ENCODE measurements at regions not wholly inside any gene's neighbourhood (a gene's known extent, or its start where the extent isn't known, plus 50 kb on each side); places are given as distances from the start of the nearest gene placed in this dataset.
"Not testable (repeated sequence)": the region's sequence is repeated elsewhere in the genome, so short reads cannot be mapped to it uniquely, and the experiment has no call there.

DNA sequence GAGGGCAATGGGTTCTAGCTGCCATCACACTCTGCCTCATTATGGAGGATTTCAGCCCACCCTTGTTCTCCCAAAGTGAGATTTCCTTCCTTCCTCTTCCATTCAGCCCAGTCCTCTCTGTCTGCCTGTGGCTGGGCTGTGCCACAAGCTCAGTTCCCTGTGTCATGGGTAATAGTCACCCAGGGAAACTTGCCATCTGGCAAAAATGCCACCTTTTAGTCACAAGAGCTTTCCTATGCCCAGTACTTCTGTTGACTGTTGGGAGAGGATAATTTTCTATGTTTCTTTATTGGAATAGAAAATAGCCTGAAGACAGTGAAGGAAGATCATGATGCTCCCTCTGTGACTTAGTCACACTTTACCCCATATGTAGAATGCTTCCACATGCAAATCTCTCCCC lies 71.4 kb downstream of the TLR4 start:
- no peak for DNase-seq

DNA sequence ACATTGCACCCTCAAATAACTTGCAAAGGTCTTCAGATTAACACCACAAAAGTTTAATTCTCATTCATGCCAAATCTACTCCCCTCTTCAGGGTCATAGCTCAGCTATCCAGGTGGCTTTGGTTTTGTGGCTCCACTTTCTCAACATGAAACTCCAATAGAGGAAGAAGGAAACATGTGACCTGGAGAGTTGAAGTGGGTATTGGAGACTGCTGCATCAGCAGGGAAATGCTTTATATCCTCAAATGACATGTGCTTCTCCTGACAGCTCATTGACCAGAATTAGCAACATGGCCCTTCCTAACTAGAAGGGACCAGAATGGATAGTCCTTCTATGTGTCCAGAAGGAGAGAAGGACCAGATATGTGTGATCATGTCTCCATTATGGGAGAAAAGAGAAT lies 73.6 kb downstream of the TLR4 start:
- no peak for DNase-seq

DNA sequence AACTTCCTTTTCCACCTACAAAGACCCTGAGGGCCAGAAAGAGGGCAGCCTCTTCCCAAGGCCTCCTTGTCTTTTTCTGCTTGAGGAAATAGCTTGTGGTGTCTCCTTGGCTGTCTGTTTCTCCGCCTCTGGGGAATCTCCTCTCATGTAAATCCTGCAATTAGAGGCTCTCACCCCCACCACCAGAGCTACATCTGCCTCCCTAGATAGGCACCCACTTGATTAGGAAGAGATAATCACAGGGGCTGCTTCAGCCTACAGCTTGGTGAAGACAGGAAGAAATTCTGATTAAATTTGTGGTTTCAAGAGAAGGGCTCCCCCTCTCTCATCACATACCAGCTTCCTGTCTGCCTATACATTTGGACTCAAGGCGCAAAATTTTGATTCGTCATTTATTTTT lies 75.6 kb downstream of the TLR4 start:
- DNase-seq, result no peak

DNA sequence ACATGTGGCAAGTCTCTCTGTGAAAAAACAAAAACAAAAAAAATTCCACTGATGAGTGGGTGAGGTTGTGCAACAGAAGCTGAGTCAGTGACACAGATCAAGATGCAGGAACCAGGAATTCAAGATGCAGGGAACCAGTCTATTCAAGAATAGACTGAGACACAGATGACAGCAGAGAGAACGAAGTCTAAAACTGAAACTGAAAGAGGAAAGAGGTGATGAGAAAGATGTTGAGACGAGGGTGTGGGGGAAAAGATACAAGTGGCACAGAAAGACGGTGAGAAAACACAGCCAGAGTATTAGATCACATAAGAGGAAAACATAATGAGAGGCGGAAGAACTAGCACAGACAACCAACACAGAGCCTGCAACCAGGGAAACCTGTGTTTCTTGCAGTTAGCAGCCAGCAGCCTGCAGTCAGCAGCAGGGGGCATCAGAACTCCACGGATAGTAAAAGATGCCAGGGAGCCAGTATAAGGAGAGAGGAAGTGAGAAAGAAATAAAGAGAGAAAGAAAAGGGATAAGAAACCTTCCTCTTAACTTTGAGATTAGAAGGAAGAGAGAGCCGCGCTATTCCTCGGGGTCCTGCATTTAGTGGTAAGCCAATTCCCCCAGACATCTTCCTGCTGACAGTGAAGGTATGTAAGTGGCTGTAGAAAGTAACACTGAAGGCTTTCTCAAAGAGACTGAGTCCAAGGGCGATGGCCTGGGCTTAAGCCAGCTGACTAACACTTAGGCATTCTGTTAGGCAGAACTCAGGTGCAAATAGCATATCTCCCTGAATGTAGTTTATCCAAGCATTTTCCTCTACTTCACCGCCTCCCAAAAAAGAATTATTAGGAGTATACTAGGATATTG lies 79.0 kb downstream of the TLR4 start:
- DNase-seq, result peak; percentile 77

- no peak for DNase-seq
Observed at GRCh38 chr9:117783828-117784227, 79.6 kb downstream of the TLR4 start.

- DNase-seq, result no peak
Observed at GRCh38 chr9:117784996-117785395, 80.8 kb downstream of the TLR4 start.

- DNase-seq, result no peak
Observed at GRCh38 chr9:117787746-117788145, 83.5 kb downstream of the TLR4 start.

DNA sequence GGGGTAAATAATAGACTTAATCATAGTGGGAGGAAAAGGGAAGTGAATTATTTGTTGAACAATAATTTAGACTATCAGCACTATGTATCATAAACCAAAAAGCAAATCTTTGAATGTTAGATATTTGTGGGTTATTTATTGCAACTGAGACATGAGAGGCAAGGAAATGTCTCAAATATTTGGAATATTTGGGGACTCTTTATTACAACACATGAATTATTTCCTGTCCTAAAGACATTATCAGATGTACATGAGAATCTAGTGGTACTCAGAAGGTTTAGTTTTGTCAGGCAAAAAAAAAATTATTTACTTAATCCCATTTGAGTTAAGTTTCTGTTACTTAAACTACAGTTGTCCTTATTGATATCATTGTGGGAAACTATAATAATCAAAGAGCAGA lies 91.1 kb downstream of the TLR4 start:
- DNase-seq, result no peak

DNA sequence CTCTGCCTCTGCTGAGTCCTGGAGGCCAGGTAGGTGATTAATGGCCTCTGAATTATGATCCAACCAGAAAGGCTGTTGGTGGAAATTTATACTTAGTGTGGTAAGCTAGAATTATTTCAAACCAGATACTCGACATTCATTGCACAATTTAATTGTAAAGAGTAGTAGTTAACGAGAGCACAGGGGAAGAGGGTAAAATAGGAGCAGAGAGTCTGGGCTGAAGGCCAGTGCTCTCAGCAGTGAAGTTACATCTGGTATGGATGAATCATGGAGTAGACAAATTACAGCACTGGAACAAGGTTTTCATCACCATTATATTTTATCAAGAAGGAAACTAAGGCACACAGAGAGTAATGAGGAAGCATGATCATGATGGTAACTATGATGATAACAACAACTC lies 92.5 kb downstream of the TLR4 start:
- no peak for DNase-seq

DNA sequence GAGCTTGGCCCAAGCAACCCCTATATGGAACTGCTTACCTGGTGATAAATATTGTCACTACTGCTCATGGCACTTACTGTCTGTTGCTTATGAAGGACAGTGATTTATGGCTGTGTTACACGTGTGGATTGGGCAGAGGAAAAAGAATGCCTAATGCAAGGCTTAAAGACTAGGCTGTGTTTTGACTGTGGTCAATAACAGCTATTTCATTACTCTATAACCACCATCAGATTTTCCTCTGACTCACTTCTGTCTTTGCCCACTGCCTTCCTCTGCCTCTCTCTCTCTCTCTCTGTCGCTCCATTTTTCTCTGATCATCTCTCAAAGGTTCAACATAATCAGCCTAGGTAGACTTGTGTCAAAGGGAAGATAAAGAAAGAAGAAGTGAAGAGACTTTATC lies 96.2 kb downstream of the TLR4 start:
- no peak for DNase-seq

DNA sequence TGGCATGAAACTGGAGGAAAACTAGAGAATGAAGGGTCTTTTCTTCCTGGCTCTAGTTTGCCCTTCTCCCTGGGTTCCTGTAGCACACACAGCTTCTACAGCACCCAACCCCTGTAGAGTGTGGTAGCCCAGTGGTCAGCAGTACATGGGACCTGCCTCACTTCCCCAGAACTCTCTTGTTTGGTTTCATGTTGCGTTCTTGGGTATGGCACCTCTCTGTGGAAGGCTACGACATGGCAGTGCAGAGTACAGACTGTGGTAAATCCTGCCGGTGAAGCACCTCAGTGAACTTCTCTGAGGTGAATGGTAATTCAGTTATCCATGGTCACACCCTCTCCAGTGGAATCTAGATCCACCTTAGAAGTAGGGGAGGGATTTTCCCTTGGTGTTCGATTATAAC lies 105.5 kb downstream of the TLR4 start:
- DNase-seq, result no peak

GRCh38 chr9:117815315-117815714 lies 111.1 kb downstream of the TLR4 start:
- no peak for DNase-seq

DNA sequence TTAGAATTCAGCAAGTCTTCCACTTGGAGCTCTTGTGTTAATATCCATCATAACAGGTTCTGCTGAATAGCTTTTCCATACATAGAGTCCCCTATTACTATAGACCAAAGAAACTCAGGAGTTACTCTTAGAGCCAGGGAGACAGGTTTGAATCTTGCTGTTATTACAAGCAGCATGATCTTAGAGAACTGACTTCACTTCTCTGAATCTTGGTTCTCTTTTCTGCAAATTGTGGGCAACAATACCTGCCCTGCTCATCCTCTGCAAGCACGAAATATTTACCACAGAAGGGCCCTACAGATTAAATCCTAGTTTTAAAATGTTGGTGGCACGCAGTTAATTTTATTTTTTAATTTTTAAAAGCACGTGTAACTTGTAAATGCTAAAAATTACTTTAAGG lies 111.7 kb downstream of the TLR4 start:
- DNase-seq, result no peak

- no peak for DNase-seq
Observed at GRCh38 chr9:117821954-117822353, 117.8 kb downstream of the TLR4 start.

- no peak for DNase-seq
Observed at GRCh38 chr9:117823576-117823975, 119.4 kb downstream of the TLR4 start.

DNA sequence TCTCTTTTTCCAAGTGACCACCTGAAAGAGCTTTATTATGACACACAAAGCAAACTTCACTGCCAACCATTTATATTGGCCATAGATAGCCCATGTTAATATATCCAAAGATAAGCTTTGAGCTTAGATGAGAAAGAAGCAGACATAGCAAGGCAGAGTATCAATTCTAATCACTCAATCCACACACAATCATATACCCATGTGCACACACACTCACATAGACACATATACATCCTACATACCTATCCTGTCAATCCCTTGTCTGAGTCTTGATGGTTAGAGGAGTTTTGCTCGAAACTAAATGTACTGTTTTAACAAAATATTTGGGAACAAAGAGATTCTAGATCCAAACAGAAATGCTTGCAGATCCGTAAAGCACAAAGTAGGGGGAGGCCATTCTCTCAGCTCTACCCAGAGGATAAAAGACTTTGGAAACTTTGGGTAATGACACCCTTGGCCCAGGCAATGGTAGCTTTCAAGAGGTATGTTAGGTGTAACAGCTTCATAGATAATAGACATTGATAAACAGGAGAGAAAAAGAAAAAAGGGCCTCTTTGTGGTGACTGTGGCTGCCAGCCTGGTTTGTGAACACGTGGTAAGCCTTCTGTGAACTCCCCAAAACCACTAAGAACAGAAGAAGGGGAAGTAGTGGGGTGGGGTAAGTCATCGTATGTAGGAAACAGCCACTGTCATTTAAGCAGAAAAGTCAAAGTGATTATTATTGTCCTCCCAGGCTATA lies 121.6 kb downstream of the TLR4 start:
- no peak for DNase-seq

DNA sequence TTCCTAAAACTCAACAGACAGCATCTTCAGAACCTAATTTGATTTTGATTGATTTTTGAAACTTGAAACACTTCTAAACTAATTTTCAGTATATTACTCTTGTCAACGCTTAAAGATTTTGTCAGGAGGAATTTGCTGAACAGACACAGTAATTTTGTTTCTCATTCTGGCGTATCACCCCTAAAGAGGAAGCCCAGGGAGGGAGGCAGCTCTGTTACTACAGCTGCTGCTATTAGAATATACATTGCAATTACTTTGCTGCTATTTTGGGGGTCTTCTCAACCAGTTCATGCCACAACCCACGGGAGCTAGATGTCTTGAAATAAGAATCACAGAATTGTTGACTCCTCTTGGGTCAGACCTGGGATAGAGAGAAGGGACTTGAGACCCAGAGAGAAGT lies 122.6 kb downstream of the TLR4 start:
- no peak for DNase-seq

DNA sequence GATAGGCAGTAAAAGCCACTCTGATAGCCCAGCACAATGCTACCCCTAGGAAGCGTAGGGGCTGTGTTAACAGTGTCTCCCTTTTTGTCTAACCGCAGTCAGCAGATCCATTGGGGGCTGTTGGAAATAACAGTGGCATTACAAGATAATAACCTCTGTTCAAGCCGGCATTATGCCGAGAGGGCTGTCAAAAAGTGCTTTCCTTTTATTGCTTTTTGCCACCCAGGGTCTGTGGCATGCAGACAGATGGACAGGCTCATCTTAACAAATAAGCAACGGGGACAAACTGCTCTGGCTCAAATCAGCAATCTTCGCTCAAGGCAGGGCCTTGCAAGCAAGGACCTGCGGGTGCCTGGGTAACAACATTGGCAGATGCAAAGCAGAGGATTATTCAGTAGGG lies 123.3 kb downstream of the TLR4 start:
- no peak for DNase-seq

GRCh38 chr9:117828466-117828865 lies 124.3 kb downstream of the TLR4 start:
- no peak for DNase-seq

DNA sequence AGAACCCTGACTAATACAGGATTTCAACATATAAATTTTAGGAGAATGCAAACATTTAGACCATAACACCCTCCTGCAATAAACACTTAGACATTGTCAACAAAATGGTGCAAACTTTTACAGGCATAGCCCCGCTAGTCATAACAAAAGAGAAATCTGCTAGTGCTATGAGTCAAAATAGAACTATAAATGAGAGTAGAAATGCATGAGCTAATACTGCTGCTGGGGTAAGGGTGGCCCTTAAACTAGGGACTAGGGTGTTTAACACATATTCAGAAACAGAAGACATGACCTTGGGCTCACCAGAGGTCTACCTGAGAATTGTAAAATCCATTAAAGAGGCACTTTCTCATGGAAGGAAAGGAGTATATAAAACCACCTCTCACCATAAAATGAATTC lies 131.6 kb downstream of the TLR4 start:
- no peak for DNase-seq

DNA sequence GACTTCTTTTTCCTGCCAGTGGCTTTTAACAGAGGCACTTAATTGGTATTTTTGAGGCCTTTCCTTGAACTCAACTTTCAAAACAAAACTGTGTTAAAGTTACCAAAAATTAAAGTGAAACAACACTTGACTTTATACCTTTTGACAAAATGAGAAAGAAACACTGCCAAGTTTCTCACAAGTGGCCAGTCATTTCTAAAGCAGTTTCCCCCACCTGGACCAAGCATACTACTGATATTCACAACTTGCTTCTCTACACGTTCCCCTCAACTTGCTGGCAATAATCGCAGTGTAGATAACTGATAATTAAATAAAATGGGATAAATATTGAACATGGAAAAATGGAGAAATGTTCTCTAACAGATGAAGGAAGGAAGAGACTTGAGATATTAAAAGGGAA lies 135.7 kb downstream of the TLR4 start:
- DNase-seq, result no peak

- DNase-seq, result not testable (repeated sequence)
Observed at GRCh38 chr9:117851836-117852461, 147.7 kb downstream of the TLR4 start.

GRCh38 chr9:117858561-117858960 lies 154.4 kb downstream of the TLR4 start:
- no peak for DNase-seq

DNA sequence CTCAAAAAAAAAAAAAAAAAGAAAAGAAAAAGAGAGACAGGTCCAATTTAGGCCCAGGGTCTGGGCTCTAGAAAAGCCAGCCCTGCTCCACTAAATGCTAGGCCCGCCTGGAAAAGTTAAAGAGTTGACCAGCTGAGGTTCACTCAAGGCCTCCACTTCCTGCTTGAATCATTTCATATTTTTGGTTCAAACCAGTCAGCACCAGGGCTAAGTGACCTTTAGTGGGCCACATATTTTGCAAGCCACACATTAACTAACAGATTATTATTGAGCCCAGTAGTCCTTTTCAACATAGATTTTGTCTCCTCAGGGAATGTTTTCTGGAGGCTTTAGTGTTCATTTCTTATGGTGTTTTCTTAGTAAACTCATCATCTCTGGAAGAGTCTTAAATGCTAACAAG lies 156.6 kb downstream of the TLR4 start:
- DNase-seq, result no peak

Measured in NCI-H1417 treated with DMSO at 0.1 percent for 48 hours (cell line).